DND-41 (cell line): ENCODE measurements at regions not wholly inside any gene's neighbourhood (a gene's known extent, or its start where the extent isn't known, plus 50 kb on each side); places are given as distances from the start of the nearest gene placed in this dataset.

Experiments
- ATAC-seq: fragments of 200-7000 bp; cut with Tn5 transposase; 3 replicates; pipeline ENCODE4 v1.9.1; 2021; ENCODE audit warnings: low read depth; ENCODE audit not compliant: insufficient read depth
- DNase-seq: peaks from one replicate; pipeline ENCODE4 v3.0.0-alpha.2; 2020
- H2AFZ ChIP-seq: 2 replicates; pipeline ENCODE4 v1.6.0; 2012; ENCODE audit warnings: low read depth, low read length
- H3K27ac ChIP-seq: 2 replicates; pipeline ENCODE4 v1.5.1; 2012; ENCODE audit warnings: low read length, inconsistent platforms
- H3K27me3 ChIP-seq: fragments of 200-600 bp; sonication (generic); 2 replicates; pipeline ENCODE4 v1.6.0; 2012; ENCODE audit warnings: low read length, mild to moderate bottlenecking, inconsistent platforms; ENCODE audit not compliant: insufficient read depth, poor library complexity
- H3K36me3 ChIP-seq: 2 replicates; pipeline ENCODE4 v1.5.1; 2012; ENCODE audit warnings: low read length, inconsistent platforms; ENCODE audit not compliant: insufficient read depth
- H3K4me1 ChIP-seq: 2 replicates; pipeline ENCODE4 v1.5.1; 2012; ENCODE audit warnings: mild to moderate bottlenecking, low read length; ENCODE audit not compliant: insufficient read depth
- H3K4me2 ChIP-seq: 2 replicates; pipeline ENCODE4 v1.6.0; 2012; ENCODE audit warnings: mild to moderate bottlenecking, moderate library complexity, low read length, inconsistent platforms; ENCODE audit not compliant: insufficient read depth
- H3K4me3 ChIP-seq, 2 experiments: fragments of 200-600 bp in 1 of 2; shearing (Covaris generic) in 1 of 2; 2 replicates each; pipeline ENCODE4 v1.5.1; 2012 to 2016; ENCODE audit warnings: inconsistent platforms in 2 of 2, low read length in 2 of 2, mild to moderate bottlenecking in 2 of 2, low read depth in 1 of 2, moderate library complexity in 1 of 2
- H3K79me2 ChIP-seq: 2 replicates; pipeline ENCODE4 v1.6.0; 2012; ENCODE audit warnings: low read length, inconsistent platforms; ENCODE audit not compliant: insufficient read depth
- H3K9ac ChIP-seq: 2 replicates; pipeline ENCODE4 v1.6.0; 2012; ENCODE audit warnings: low read depth, mild to moderate bottlenecking, inconsistent platforms, low read length, moderate library complexity
- H3K9me3 ChIP-seq: 2 replicates; pipeline ENCODE4 v1.5.1; 2012; ENCODE audit warnings: low read length, moderate library complexity, mild to moderate bottlenecking, inconsistent platforms; ENCODE audit not compliant: insufficient read depth, severe bottlenecking
- H4K20me1 ChIP-seq: 2 replicates; pipeline ENCODE4 v1.6.0; 2012; ENCODE audit warnings: low read length; ENCODE audit not compliant: insufficient read depth
- EZH2 ChIP-seq: IDR thresholded peaks from 3 replicates; pipeline ENCODE4 v1.6.1; 2012; ENCODE audit warnings: borderline replicate concordance, low read depth, mild to moderate bottlenecking, moderate library complexity, low read length, inconsistent platforms; ENCODE audit not compliant: severe bottlenecking
- TF ChIP-seq, protein P1 (sequence below): IDR thresholded peaks from 2 replicates; pipeline ENCODE4 v1.5.1; 2012; ENCODE audit warnings: borderline replicate concordance, low read length, moderate library complexity, mild to moderate bottlenecking; ENCODE audit not compliant: poor library complexity, severe bottlenecking; ENCODE audit errors: extremely low read depth

- no peak overlapping the region for H3K4me3 ChIP-seq
- no peak overlapping the region for H3K9ac ChIP-seq
- no peak for TF ChIP-seq EZH2
- TF ChIP-seq, protein P1, sequence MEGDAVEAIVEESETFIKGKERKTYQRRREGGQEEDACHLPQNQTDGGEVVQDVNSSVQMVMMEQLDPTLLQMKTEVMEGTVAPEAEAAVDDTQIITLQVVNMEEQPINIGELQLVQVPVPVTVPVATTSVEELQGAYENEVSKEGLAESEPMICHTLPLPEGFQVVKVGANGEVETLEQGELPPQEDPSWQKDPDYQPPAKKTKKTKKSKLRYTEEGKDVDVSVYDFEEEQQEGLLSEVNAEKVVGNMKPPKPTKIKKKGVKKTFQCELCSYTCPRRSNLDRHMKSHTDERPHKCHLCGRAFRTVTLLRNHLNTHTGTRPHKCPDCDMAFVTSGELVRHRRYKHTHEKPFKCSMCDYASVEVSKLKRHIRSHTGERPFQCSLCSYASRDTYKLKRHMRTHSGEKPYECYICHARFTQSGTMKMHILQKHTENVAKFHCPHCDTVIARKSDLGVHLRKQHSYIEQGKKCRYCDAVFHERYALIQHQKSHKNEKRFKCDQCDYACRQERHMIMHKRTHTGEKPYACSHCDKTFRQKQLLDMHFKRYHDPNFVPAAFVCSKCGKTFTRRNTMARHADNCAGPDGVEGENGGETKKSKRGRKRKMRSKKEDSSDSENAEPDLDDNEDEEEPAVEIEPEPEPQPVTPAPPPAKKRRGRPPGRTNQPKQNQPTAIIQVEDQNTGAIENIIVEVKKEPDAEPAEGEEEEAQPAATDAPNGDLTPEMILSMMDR: no peak
- no peak for DNase-seq
- no peaks in the 10 kb centered on the region for H3K27me3 ChIP-seq
- H3K4me1 ChIP-seq: no peaks in the 10 kb centered on the region
- no peak overlapping the region for H3K4me2 ChIP-seq
- ATAC-seq: no peak
- no peaks in the 10 kb centered on the region for H3K36me3 ChIP-seq
- H3K9me3 ChIP-seq: no peaks in the 10 kb centered on the region
- H2AFZ ChIP-seq: no peak overlapping the region
- H3K27ac ChIP-seq: no peak overlapping the region
- no peaks in the 10 kb centered on the region for H4K20me1 ChIP-seq
- no peaks in the 10 kb centered on the region for H3K79me2 ChIP-seq
These were observed 359.3 kb downstream of the ADGRL2 start for GRCh38 chr1:82160036-82160435.

DNA sequence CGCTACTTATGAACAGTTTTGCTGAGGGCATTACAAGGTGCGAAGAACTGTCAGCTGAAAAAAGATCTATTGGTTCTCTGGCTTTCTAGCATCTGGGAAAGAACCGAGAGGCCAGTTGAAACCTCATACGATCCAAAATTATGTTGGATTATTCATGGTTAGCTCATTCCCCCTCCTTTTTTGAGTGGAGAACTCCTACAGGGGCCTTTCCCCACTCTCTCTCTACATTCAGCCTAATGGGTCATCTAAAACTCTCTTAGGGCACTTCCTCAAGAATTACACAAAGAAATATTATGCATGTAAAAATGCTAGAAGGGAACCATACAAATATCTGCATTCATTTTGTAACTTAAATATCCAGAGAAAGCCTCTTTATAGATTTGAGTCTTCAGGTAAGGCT lies 358.2 kb downstream of the ADGRL2 start:
- no peak overlapping the region for H2AFZ ChIP-seq
- no peak overlapping the region for H3K27ac ChIP-seq
- no peaks in the 10 kb centered on the region for H3K9me3 ChIP-seq
- H4K20me1 ChIP-seq: no peaks in the 10 kb centered on the region
- ATAC-seq (no peak), DNase-seq (no peak)
- TF ChIP-seq, protein P1: no peak
- TF ChIP-seq EZH2: no peak
- no peaks in the 10 kb centered on the region for H3K27me3 ChIP-seq
- H3K79me2 ChIP-seq: no peaks in the 10 kb centered on the region
- H3K36me3 ChIP-seq: no peaks in the 10 kb centered on the region
- H3K9ac ChIP-seq: no peak overlapping the region
- no peak overlapping the region for H3K4me3 ChIP-seq
- no peaks in the 10 kb centered on the region for H3K4me1 ChIP-seq
- H3K4me2 ChIP-seq: no peak overlapping the region

- Histone ChIP-seq H3K27me3 (no peaks in the 10 kb centered on the region), H3K27ac (no peak overlapping the region), H3K9ac (no peak overlapping the region), H4K20me1 (no peaks in the 10 kb centered on the region), H3K4me1 (no peaks in the 10 kb centered on the region; the same call in 1 of the 2 replicates), H3K79me2 (no peaks in the 10 kb centered on the region), H3K4me2 (no peak overlapping the region), H2AFZ (no peak overlapping the region), H3K4me3 (no peak overlapping the region), H3K36me3 (no peaks in the 10 kb centered on the region), H3K9me3 (no peaks in the 10 kb centered on the region)
- TF ChIP-seq, protein P1: no peak
- TF ChIP-seq EZH2: no peak
- ATAC-seq: no peak
- DNase-seq: no peak
These were observed 353.7 kb downstream of the ADGRL2 start for GRCh38 chr1:82154219-82154970.
